ENCODE measurements at regions not wholly inside any gene's neighbourhood (a gene's known extent, or its start where the extent isn't known, plus 50 kb on each side); places are given as distances from the start of the nearest gene placed in this dataset.
A peak's percentile ranks its signal among the peaks of the same experiment; 100 is the strongest.

DNA sequence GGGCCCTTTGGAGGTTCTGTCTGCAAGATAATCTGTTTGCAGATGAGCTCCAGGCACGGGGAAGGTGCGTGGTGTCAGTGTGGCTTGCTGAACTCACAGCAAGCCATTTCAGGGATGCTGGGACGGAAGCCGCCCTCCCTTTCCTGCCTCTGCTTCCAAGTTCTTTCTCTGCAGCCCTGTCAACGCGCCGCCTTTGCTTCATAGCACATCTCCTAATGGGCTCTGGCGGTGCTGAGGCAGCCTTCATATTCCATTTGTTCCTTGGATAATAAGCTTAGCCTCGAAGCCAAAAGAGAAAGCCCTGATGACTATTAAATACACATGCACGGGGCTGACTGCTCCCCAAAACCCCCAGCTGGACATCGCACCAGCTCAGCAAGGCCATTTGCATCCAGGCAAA lies 81.7 kb upstream of the TAF1B start:
- DNase-seq (no peak), ATAC-seq (no peak)
- Histone ChIP-seq H3K27ac (no peak overlapping the region), H3K36me3 (ENCODE audit: insufficient read depth in 1 of 2, low read depth in 1 of 2) (no peaks in the 10 kb centered on the region), H3K4me3 (no peak overlapping the region), H3K4me1 (peaks cover 50% of the 10 kb centered on the region), H3K27me3 (ENCODE audit: insufficient read depth in 3 of 3, low read length in 2 of 3) (no peaks in the 10 kb centered on the region), H3K9me3 (no peaks in the 10 kb centered on the region)
- 77 to 83% (median 80%) methylated on average over 11 of the region's 11 CpGs for WGBS, 3 donors
- intact Hi-C loops (cut with DNase I), result loop anchor here in 1 of 2 donors (10.0 kb wide), 1 partner anchor 197 kb away; no protein-coding TSS in a partner anchor
- TF ChIP-seq CTCF (IDR thresholded peaks at IDR 0.05), result no peak

- intact Hi-C loops (cut with DNase I), result loop anchor here in 1 of 2 donors (10.0 kb wide), 1 partner anchor 197 kb away; no protein-coding TSS in a partner anchor
- TF ChIP-seq CTCF (IDR thresholded peaks at IDR 0.05), result no peak
- Histone ChIP-seq H3K4me3 (no peak overlapping the region), H3K27me3 (ENCODE audit: insufficient read depth in 3 of 3, low read length in 2 of 3) (no peaks in the 10 kb centered on the region), H3K4me1 (peaks cover 44% of the 10 kb centered on the region), H3K36me3 (ENCODE audit: insufficient read depth in 1 of 2, low read depth in 1 of 2) (no peaks in the 10 kb centered on the region), H3K27ac (no peak overlapping the region), H3K9me3 (no peaks in the 10 kb centered on the region)
- no peak for ATAC-seq
- no peak for DNase-seq
- WGBS, 3 donors, result 80 to 81% (median 80%) methylated on average over 5 of the region's 5 CpGs
Observed at GRCh38 chr2:9762164-9762563, 81.1 kb upstream of the TAF1B start.

- TF ChIP-seq CTCF (IDR thresholded peaks at IDR 0.05), result no peak
- intact Hi-C loops (cut with DNase I), result loop anchor here in 1 of 2 donors (10.0 kb wide), 1 partner anchor 198 kb away; no protein-coding TSS in a partner anchor
- ATAC-seq (no peak), DNase-seq (no peak)
- WGBS, 3 donors, result 76 to 79% (median 79%) methylated on average over 9 of the region's 9 CpGs
- H3K9me3 ChIP-seq, result no peaks in the 10 kb centered on the region
- peaks cover 37% of the 10 kb centered on the region for H3K4me1 ChIP-seq
- H3K4me3 ChIP-seq, result no peak overlapping the region
- no peaks in the 10 kb centered on the region for H3K36me3 ChIP-seq (ENCODE audit: insufficient read depth in 1 of 2, low read depth in 1 of 2)
- no peaks in the 10 kb centered on the region for H3K27me3 ChIP-seq (ENCODE audit: insufficient read depth in 3 of 3, low read length in 2 of 3)
- H3K27ac ChIP-seq, result peak overlapping the region; percentile 65
Observed at GRCh38 chr2:9762941-9763340, 80.3 kb upstream of the TAF1B start.

DNA sequence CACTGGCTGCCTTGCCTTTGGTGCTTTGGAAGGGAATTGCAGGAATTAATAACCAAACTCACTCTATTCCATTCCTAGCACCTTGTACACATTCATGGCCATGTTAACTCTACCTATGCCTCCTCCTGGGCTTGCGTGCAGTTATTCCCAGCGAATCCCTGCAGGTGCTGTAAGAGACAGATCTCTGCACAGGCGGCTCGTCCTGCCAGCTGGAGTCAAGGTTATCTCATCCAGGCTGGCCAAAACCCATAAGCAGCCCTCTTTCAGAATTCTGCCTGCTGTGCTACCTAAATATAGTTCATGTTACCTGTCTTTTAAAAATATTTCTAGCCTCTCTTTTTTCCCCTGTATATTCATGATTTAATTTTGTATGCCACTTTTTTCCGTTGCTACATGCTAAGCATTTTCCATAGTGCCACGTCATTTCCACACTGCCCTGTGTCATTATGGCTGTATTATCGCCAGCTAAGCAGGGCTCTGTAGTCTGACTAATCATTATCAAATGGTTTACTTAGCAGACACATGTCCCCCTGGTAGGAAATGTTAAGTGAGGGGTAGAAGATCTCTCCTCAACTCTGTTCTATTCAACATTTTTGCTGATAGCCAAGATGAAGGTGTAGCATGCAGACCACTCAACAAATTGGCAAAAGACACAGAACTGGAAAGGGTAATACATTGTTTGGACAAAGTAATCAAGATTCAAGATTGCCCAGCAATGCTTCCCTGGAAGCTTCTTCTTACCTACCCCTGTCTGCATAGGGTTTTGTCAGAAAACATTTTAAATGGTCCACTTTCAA lies 79.7 kb upstream of the TAF1B start:
- no peak for TF ChIP-seq CTCF (IDR thresholded peaks at IDR 0.05)
- WGBS, 3 donors, result 32 to 45% (median 37%) methylated on average over 7 of the region's 7 CpGs
- ATAC-seq (peak in 3 of 4 donors; percentile 35 to 55 (median 40)), DNase-seq (no peak)
- H3K27me3 ChIP-seq (ENCODE audit: insufficient read depth in 3 of 3, low read length in 2 of 3), result no peaks in the 10 kb centered on the region
- no peak overlapping the region for H3K4me3 ChIP-seq
- H3K4me1 ChIP-seq, result peaks cover 38% of the 10 kb centered on the region
- no peaks in the 10 kb centered on the region for H3K9me3 ChIP-seq
- peak overlapping the region; percentile 65 for H3K27ac ChIP-seq
- intact Hi-C loops (cut with DNase I), result loop anchor here in 1 of 2 donors (10.0 kb wide), 1 partner anchor 199 kb away; no protein-coding TSS in a partner anchor
- no peaks in the 10 kb centered on the region for H3K36me3 ChIP-seq (ENCODE audit: insufficient read depth in 1 of 2, low read depth in 1 of 2)
